Heart left ventricle (tissue), 13 donors: ENCODE measurements at regions not wholly inside any gene's neighbourhood (a gene's known extent, or its start where the extent isn't known, plus 50 kb on each side); places are given as distances from the start of the nearest gene placed in this dataset.

Experiments
- POLR2A ChIP-seq, 2 donors: fragments of 450-650 bp; IDR thresholded peaks; one replicate each; pipeline ENCODE4 v1.6.1; 2017; ENCODE audit warnings: antibody characterized with exemption in 2 of 2, mild to moderate bottlenecking in 2 of 2, moderate library complexity in 2 of 2
- TF ChIP-seq, protein P1 (sequence below), 12 donors: fragments of 200-600 bp; sonication (generic) in 4 of 12; IDR thresholded peaks; one replicate each; pipeline versions ENCODE4 v1.5.0 to v1.8.0; 2018 to 2022; ENCODE audit warnings: antibody characterized with exemption in 12 of 12, mild to moderate bottlenecking in 5 of 12
- donor health status: ischemic (EF 13 %, LVEDD 7.1; RV severe dilation, severe dysfunction).
- donor health status: DM: no; HTN: yes; CAD: no.
- donor health status: DM: no; HTN: no; CAD: no.
- donor health status: ischemic (EF 25% LVEDD 6.9; RV normal size, moderate dysfunction).
- donor health status: ischemic (EF 25% LVEDD 5.7; RV mildly dilated, moderate dysfunction).
- donor health status: ischemic (EF 35%, LVEDD 5.7; RV mildly dilated, moderate dysfunction).
- donor health status: nonischemic (EF 11% LVEDD 7.7; RV severe dilation, severe dysfunction).
- donor health status: DM: yes; HTN: yes; CAD: no.
- donor health status: PGD.
- donor health status: ischemic (EF 29% LVEDD 5.4; RV normal size, mild dysfunction).
- donor health status: nonischemic (EF 23%, LVEDD 6.1; RV moderate dilation, normal function).

DNA sequence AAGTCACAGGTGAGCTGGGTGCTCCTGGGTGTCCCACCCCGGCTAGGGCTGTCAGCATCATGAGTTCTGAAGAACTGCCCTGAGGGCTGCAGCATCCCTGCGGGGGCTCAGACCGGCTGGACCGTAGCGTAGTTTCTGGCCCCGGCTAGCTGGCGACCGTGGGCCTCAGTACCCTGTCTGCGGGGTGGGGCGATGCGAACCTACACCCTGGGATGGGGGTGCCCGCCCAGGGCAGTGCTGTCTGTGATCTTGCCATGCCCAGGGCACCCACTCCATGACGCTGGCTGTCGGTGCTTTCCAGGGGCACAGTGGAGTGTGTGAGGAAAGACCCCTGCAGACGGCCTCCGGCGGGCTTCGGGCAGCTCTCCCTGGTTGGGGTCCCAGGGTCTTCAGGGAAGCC, 66.5 kb upstream of the IRX4 start:
- TF ChIP-seq, protein P1, sequence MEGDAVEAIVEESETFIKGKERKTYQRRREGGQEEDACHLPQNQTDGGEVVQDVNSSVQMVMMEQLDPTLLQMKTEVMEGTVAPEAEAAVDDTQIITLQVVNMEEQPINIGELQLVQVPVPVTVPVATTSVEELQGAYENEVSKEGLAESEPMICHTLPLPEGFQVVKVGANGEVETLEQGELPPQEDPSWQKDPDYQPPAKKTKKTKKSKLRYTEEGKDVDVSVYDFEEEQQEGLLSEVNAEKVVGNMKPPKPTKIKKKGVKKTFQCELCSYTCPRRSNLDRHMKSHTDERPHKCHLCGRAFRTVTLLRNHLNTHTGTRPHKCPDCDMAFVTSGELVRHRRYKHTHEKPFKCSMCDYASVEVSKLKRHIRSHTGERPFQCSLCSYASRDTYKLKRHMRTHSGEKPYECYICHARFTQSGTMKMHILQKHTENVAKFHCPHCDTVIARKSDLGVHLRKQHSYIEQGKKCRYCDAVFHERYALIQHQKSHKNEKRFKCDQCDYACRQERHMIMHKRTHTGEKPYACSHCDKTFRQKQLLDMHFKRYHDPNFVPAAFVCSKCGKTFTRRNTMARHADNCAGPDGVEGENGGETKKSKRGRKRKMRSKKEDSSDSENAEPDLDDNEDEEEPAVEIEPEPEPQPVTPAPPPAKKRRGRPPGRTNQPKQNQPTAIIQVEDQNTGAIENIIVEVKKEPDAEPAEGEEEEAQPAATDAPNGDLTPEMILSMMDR (IDR thresholded peaks at IDR 0.05) = no peak
- TF ChIP-seq POLR2A (IDR thresholded peaks at IDR 0.05) = no peak
